NCI-H146 treated with DMSO at 0.1 percent for 48 hours (cell line): ENCODE measurements at regions not wholly inside any gene's neighbourhood (a gene's known extent, or its start where the extent isn't known, plus 50 kb on each side); places are given as distances from the start of the nearest gene placed in this dataset.
"Not testable (repeated sequence)": the region's sequence is repeated elsewhere in the genome, so short reads cannot be mapped to it uniquely, and the experiment has no call there.

Experiments used
- DNase-seq: peaks from one replicate; lab custom pipeline; 2025; ENCODE audit not compliant: unreplicated experiment; lab: John Stamatoyannopoulos, UW

DNA sequence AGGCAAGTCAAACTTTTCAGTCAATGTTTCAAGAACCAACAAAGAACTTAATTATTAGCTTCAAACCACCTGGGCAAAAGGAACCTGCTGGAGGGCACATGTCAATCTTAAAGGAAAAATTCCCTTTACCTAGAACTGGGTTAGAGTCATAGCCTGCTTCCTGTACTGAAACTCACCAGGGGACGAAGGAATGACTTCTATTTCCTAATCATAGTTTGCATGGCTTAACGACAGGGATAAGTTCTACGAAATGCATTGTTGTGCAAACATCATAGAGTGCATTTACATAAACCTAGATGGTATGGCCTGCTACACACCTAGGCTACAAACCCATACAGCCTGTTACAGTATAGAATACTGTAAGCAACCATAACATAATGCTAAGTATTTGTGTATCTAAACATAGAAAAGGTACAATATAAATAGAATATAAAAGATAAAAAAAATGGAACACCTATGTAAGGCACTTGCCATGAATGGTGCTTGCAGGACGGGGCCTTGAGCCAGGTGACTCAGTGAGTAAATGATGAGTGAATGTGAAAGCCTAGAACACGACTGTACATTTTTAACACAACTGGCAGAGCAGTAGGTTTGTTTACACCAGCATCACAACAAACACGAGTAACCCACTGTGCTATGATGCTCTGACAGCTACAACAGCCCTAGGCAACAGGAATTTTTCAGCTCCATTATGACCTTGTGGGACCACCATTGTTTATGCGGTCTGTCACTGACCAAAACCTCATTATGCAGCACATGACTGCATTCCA is 234.9 kb upstream of the CAND1 start:
- DNase-seq, result no peak

DNA sequence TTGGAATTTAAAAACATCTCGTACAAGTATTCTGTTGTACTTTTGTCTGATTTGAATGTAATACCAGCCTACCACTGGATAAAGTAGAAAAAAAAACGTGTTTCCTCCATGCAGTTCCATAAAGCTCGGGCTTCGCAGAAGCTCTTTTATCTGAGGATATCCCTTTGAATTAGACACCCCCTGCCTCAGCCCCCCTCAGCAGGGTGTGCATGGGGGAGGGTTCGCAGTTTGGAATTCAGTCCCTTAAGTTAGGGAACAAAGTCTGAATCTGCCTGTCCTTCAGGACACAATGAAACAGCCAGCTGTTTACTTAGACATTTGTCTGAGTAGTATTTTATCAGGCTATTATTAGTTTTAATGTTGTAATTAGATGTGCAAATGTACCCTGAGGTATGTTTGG is 234.0 kb upstream of the CAND1 start:
- DNase-seq, result peak; percentile 86

DNA sequence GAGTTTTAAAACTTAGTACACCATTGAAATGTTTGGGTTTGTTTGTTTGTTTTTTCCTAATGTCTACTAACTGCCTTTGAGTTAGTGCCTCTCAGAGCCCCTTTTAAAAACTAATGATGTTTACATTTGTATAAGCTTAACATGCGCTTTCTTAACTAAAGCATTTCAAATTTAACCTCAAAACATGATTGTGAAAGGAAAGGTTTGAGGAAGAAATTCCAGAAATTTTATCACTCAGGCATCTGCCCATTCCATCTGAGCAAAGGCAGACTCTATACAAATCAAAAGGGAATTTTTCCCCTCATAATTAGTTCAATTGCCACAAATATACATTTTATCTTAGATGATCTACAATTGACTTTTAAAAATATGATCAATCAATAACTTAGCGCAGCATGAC is 230.7 kb upstream of the CAND1 start:
- DNase-seq, result no peak

DNA sequence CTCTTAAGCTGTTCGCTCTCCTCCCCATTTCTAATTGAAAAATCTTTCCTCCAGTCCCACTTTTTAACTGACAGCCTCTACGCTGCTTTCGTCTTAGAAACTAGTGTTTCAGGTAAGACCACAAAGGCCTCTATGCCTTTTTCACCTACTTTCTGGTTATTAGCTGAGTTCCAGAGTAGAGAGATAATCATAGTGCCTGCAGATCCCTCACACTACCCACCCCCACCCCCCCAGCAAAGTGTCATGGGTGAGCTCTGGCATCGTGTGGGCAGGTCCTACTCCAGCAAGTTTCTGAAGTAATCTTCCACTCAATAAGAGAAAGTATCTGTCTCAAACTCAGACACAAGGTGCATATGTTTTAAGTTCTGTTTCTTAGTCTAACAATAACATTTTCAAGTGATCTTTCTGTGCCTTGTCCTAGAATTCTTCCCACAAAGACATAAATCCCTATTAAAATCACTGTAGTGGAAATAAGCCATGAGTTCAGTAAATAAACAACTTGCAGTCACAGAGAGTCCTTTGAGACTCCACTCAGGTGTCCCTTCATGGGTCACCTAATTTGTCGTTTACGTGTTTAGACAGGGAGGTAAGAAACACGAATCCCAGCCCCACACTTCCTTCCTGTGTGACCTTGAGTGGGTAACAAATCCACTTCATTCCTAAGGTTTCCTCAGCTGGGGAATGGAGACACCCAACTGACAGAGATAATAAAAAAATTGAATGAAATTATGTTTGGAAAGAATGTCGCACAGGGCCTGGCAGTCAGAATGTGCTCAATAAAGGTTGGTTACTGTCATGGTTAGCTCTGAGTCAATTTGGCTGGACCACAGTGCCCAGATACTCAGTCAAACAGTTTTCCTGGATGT is 228.9 kb upstream of the CAND1 start:
- DNase-seq, result no peak

DNA sequence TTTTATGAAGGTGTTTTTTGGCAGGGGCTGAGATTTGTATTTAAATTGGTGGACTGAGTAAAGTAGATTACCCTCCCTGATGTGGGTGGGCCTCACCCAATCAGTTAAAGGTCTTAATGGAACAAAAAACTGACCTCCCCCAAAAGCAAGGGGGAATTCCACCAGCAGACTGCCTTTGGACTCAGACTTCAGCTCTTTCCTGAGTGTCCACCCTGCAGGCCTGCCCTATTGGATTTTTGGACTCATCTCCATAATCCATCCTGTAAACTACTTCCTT is 228.4 kb upstream of the CAND1 start:
- no peak for DNase-seq

DNA sequence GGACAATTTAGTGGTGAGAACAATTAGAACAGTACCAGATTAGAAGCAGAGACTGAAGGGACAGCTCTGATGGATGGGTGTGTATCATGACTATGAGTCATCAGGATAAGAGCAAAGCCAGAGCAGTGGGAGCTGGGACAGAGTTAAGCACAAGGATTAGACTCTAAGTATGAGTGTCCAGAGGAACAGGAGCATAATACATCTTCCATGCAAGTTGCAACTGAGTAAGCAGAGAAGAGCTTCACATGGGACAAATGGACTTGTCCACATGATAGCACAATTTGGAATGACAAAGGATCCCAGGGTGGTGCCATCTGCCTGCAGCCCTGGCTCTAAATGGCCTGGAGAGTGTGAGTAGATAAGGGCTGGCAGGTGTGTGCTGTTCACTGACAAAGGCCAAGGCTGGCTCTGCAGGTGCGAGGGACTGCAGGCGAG is 226.4 kb upstream of the CAND1 start:
- peak; percentile 99 for DNase-seq

DNA sequence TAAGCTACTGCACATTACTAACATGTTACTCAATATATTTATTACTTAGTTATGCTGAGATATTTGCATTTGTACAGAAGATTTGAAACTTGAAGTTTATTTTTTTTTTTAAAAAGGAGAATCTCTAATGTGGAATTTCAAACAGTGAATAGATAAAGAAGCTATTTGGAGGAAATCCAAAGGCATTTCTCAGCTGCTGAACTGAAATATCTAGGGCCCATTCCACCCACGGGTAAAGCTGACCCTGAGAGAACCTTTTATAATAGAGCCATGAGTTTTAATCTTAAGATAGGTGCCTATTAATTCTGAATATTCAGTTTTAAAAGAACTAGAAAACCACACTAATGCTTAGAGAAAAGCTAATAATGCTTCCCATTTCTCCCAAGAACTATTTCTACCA is 225.4 kb upstream of the CAND1 start:
- no peak for DNase-seq

DNA sequence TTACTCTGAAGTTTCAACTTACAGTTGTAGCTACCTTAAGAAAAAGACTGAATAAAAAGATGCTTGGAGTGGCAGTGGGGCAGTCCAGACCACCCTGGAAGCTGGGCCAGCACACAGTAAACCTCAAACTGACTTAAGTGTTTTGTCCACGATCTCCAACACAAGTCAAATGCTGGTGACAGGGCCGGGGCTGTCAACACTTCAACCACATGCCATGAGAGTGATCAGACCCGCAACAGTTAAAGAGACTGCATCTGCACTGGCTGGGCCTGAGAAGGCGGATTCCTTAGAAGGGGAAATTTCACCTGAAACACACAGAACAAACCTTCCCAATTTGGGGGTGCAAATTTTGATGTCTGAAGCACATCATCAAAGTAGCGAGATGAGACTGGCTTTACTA is 223.5 kb upstream of the CAND1 start:
- DNase-seq, result no peak

DNA sequence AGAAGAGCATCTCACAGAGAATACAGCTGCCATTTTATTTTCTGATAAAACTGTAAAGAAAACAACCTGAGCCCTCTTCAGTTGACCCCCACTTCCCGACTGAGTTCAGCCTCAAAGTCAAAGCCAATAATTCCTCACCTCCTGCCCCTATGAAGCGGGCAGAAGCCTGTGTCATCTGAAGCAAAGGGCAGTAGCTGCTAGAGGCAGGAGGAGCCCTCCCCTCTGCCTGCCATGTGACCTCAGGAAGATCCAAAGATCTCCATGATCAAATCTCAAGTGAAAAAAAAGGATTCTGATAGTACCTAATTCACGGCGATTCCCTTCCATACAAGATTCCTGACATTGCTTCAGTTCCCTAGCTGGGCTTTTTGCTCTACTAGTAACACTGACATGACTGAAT is 223.1 kb upstream of the CAND1 start:
- no peak for DNase-seq

DNA sequence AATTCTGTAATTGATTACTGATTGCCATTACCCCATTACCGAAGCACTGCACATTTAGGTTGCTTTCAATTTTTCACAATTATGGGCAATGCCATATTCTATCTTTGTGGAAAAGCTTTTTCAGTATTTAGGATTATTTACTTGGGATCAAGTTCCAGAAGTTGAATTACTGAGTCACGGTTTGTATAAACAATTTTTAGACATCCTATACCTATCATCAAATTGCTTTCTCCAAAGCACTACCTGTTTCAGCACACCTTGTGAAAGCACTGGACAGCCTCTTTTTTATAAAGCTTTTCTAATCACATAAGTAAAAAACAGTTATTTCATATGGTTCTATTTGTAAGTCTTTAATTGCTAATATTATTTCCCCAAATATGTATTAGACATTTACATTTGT is 221.5 kb upstream of the CAND1 start:
- DNase-seq, result no peak

DNA sequence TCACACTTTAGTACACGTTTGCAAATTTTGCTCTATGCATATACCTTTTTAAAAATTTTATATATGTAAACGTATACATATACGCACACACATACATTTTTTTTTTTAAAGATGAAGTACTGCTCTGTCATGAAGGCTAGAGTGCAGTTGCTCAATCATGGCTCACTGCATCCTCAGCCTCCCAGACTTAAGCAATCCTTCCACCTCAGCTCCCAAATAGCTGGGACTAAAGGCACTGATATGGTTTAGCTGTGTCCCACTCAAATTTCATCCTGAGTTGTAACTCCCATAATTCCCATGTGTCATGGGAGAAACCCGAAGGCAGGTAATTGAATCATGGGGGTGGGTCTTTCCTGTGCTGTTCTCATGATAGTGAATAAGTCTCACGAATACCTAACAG is 220.8 kb upstream of the CAND1 start:
- no peak for DNase-seq

DNA sequence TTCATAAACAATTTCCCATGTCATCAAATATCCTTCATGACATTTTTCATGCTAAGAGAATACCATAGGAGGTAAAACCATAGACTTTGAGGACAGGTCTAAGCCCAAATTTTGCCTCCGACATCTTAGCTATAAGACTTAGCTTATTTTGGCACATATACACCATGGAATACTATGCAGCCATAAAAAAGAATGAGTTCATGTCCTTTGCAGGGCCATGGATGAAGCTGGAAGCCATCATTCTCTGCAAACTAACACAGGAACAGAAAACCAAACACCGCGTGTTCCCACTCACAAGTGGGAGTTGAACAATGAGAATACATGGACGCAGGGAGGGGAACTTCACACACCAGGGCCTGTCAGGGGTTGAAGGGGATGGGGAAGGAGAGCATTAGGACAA is 220.0 kb upstream of the CAND1 start:
- DNase-seq, result not testable (repeated sequence)

DNA sequence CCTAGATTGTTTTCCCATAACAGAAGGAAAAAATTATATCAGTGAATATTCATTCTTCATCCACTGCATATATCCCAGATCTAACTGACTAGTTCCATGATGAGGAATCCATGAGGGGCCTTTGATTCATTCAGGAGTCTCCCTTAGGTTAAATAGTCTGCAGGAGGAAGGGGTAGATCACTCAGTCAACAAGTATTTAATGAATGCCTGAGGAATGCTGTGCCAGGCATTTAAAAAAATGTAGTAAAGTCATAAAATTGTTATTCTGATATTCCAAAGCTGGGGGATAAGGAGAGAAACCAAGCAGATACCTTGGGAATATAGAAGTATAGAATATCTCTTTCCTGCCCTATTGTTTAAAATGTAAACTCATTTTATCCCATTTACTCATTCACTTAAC is 216.2 kb upstream of the CAND1 start:
- no peak for DNase-seq

DNA sequence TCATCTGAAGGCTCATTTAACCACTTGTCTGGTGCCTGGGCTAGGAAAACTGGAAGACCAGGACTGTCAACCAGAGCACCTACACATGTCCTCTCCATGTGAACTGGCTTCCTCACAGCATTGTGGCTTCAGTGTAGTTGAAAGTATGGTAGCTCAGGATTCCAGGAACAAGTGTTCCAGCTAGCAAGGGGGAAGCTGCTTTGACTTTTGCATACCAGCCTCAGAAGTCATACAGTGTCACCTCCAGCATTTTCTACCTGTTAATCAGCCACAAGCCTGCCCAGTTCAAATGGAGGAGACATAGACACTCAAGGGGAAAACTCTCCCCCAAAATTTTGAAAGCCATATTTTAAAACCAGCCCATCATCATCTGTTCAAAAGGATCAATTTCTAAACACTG is 212.8 kb upstream of the CAND1 start:
- DNase-seq, result no peak

DNA sequence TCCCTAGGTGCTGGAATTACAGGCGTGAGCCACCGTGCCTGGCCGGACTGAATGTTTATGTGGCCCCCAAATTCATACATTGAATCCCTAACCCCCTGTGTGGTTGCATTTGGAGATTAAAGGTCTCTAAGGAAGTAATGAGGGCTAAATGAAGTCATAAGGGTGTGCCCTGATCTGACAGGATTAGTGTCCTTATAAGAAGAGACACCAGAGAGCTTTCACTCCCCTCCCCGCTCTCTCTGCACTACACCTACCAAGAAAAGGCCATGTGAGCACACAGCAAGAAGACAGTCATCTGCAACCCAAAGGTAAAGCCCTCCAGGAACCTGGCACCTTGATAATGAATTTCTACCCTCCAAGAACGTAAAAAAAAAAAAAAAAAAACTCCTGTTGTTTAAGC is 212.1 kb upstream of the CAND1 start:
- no peak for DNase-seq

DNA sequence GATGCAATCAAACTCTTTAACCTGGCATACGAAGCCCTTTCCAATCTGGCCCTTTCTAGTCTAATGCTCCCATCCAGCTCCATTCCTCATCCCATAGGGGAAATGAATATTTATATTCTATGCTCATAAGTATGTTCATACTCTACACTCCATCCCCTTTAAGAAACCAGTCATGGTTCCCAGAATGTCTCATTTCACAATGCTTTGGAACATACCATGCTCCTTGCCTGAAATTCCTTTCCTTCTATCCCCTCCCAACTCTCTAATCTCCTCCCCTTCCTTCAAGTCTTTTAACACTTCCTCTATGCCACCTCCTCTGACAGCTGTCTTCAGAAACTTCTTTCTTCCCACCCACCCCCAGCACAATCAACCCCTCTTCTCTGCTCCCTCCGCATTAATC is 207.0 kb upstream of the CAND1 start:
- DNase-seq, result no peak

DNA sequence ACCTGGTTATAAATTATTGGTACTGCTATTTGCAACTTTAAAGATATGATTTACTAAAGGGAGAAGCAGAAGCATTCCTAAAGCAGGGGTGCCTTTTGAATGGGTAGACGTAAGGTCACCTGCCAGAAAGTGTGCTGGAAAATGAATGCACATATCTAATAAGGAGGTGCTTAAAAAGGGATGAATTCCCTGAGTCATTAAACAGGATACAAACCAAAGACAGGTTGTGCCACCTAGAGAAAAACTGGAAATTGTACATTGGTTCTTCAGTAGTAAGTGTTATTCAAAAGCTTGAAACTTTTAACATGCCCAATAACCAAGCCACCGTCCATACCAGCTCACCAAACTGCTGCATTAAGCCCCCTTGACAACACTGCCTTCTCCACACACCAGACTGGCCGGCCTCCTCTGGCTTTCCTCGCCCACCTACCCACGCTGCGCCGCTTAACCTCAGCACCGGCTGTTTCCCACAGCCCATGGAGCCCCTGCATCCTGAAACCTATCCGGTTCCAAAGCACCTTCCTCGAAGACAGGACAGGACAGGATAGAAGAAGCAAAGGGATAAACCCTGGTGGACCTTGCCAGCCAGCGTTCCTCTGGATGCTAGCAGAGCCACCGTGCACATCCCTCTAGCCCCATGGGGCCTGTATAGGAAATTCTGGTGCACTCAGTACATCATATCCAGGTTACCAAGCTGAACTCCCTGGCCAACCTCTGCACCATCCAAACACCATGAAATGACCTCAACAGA is 201.5 kb upstream of the CAND1 start:
- no peak for DNase-seq

DNA sequence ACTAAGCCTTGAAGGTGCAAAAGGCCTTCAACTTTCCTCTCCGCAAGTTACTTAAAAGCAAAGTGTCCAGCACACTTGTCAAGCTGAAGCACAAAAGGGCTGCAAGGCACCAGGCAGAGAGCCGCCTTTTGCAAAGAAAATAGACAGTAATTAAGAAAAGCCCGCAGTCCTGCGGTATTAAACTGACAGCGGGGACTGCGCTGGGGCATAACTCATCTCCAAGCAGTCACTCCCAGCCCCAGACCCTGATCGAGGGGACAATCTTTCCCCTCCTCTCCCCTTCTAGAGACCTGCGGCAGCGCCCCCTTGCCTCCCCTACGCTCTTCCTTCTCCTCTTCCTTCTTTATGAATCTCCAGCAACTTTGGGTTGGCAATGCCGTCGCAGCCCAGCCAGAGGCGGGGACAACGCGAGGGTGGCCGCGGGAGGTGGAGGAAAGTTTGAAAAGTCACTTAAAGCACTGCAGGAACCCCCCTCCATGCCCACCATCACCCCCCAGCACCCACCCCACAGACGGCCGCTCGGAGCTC is 200.9 kb upstream of the CAND1 start:
- no peak for DNase-seq

DNA sequence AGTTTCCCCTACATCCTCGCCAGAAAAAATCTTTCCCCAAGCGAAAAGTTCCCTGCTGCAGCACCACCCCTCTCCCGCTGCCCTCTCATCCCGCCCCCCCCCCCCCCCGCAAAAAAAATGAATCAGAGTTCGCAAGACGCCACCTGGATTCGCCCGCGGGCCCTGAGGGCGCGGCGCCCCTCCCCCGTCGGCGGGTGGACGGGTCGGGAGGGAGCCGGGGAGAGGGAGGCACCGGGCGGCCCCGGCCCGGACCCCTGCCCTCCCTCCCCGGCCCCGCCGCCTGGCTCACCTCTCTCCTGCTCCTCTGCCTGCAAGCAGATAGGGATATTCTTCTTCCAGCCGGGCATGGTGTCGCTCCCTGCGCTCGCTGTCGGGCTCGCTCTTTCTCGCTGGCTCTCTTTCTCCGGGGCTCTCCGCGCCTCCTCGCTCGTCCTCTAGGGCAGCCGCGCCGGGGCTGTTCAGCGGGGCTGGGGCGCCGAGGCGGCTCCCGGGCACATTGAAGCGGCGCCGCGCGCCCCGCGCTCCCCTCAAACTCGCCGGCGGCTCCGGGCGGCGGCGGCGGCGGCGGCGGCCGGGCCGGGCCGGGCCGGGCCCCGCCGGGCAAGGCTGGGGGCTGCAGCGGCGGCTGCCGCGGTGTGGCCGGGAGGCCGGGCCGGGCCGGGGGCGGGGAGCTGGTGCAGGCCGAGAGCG is 200.3 kb upstream of the CAND1 start:
- peak; percentile 71 for DNase-seq

DNA sequence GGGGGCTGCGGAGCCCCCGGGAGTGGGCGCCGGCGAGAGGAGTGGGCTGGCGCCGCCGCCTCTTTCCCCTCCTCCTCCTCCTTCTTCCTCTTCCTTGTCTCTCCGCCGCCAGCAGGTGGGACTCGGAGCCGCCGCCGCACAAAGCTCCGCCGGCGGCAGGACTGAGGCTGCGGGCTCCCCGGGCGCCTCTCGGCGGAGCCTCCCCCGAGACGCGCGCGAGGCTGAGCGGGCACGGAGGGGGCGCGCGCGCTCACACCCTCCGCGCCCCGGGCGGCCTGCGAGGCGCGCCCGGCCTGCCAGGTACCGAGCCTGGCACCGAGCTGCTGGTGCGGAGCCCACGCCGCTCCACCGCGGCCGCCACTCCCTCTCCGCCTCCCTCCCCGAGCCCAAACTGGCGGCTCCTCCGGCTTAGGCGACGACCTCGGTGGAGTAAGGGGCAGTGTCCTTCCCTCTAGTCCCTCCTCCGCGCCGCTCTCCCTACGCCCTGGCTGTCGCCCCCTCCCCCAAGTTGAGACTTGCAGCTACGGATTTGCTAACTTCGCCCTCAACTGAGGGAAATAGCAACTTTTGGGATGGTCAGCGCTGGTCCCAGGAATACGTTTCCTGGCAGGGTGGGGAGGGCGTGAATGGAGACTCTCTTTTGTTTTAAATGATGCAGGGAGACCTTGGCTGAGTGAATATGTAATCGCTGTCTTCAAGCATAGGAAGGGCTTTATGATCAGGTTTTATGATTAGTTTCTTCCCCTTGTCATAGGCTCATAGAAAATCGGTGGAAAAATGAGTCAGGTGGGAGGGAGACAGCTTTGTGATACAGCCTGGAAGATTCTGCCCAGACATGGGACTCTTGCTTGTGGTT is 199.5 kb upstream of the CAND1 start:
- DNase-seq, result peak; percentile 52
